Astrocyte (in vitro differentiated cells and primary cell): ENCODE measurements at regions not wholly inside any gene's neighbourhood (a gene's known extent, or its start where the extent isn't known, plus 50 kb on each side); places are given as distances from the start of the nearest gene placed in this dataset.

Experiments
- DNase-seq: peaks from one replicate; pipeline ENCODE4 v3.0.0-alpha.2; 2010; ENCODE audit warnings: low read depth
- FAIRE-seq: peaks from 2 replicates; lab custom pipeline; 2011; peaks lifted over from hg19 to GRCh38; lab: Jason Lieb, UNC
- H2AFZ ChIP-seq: 2 replicates; pipeline ENCODE4 v1.6.0; 2012; ENCODE audit warnings: low read depth, low read length, inconsistent platforms
- H3K27ac ChIP-seq: 2 replicates; pipeline ENCODE4 v1.5.1; 2011; ENCODE audit warnings: low read depth, low read length, inconsistent platforms
- H3K27me3 ChIP-seq: 2 replicates; pipeline ENCODE4 v1.6.0; 2011; ENCODE audit warnings: low read length, inconsistent platforms; ENCODE audit not compliant: insufficient read depth
- H3K36me3 ChIP-seq: 2 replicates; pipeline ENCODE4 v1.5.1; 2011; ENCODE audit warnings: low read length, inconsistent platforms; ENCODE audit not compliant: insufficient read depth
- H3K4me1 ChIP-seq: 2 replicates; pipeline ENCODE4 v1.5.1; 2011; ENCODE audit warnings: low read length, inconsistent platforms; ENCODE audit not compliant: insufficient read depth
- H3K4me2 ChIP-seq: 2 replicates; pipeline ENCODE4 v1.6.0; 2012; ENCODE audit warnings: low read length, inconsistent platforms
- H3K4me3 ChIP-seq: 2 replicates; pipeline ENCODE4 v1.5.1; 2011; ENCODE audit warnings: low read depth, mild to moderate bottlenecking, low read length, inconsistent platforms; ENCODE audit not compliant: insufficient read depth
- H3K79me2 ChIP-seq: 2 replicates; pipeline ENCODE4 v1.6.0; 2012; ENCODE audit warnings: mild to moderate bottlenecking, low read length, inconsistent platforms; ENCODE audit not compliant: insufficient read depth
- H3K9ac ChIP-seq: 2 replicates; pipeline ENCODE4 v1.6.0; 2012; ENCODE audit warnings: mild to moderate bottlenecking, low read length, inconsistent platforms
- H3K9me3 ChIP-seq: 2 replicates; pipeline ENCODE4 v1.5.1; 2012; ENCODE audit warnings: low read depth, mild to moderate bottlenecking, low read length, inconsistent platforms; ENCODE audit not compliant: insufficient read depth
- H4K20me1 ChIP-seq: 2 replicates; pipeline ENCODE4 v1.6.0; 2012; ENCODE audit warnings: low read length, inconsistent platforms; ENCODE audit not compliant: insufficient read depth
- H3K27ac Mint-ChIP-seq: one replicate; pipeline ENCODE4 v1.8.0; 2021; ENCODE audit warnings: mild to moderate bottlenecking, mixed read lengths; ENCODE audit not compliant: unreplicated experiment
- H3K27me3 Mint-ChIP-seq: one replicate; pipeline ENCODE4 v1.8.0; 2021; ENCODE audit warnings: low read depth, mixed read lengths; ENCODE audit not compliant: unreplicated experiment
- H3K36me3 Mint-ChIP-seq: one replicate; pipeline ENCODE4 v1.8.0; 2021; ENCODE audit warnings: low read depth, mixed read lengths; ENCODE audit not compliant: unreplicated experiment
- H3K4me1 Mint-ChIP-seq: one replicate; pipeline ENCODE4 v1.8.0; 2021; ENCODE audit warnings: low read depth, mixed read lengths; ENCODE audit not compliant: unreplicated experiment
- H3K4me3 Mint-ChIP-seq: one replicate; pipeline ENCODE4 v1.8.0; 2021; ENCODE audit warnings: mild to moderate bottlenecking, moderate library complexity, mixed read lengths; ENCODE audit not compliant: unreplicated experiment
- H3K9me3 Mint-ChIP-seq: one replicate; pipeline ENCODE4 v1.8.0; 2021; ENCODE audit warnings: mild to moderate bottlenecking, mixed read lengths; ENCODE audit not compliant: unreplicated experiment
- CTCF ChIP-seq: IDR thresholded peaks from 2 replicates; pipeline ENCODE4 v1.5.1; 2011; ENCODE audit warnings: low read depth, mild to moderate bottlenecking, inconsistent platforms, low read length, moderate library complexity; ENCODE audit not compliant: insufficient read depth
- EZH2 ChIP-seq: IDR thresholded peaks from 2 replicates; pipeline ENCODE4 v1.6.1; 2012; ENCODE audit warnings: mild to moderate bottlenecking, low read length, inconsistent platforms; ENCODE audit not compliant: insufficient read depth

GRCh38 chr18:71994273-71994672 lies 549.9 kb downstream of the CBLN2 start:
- H3K27ac ChIP-seq = no peak overlapping the region
- no peak overlapping the region for H3K4me2 ChIP-seq
- no peaks in the 10 kb centered on the region for H3K4me1 ChIP-seq
- H3K4me3 Mint-ChIP-seq = no peak overlapping the region
- no peaks in the 10 kb centered on the region for H3K36me3 ChIP-seq
- no peaks in the 10 kb centered on the region for H3K4me1 Mint-ChIP-seq
- H3K27me3 ChIP-seq = no peaks in the 10 kb centered on the region
- no peaks in the 10 kb centered on the region for H4K20me1 ChIP-seq
- FAIRE-seq (no peak), DNase-seq (no peak)
- H2AFZ ChIP-seq = no peak overlapping the region
- no peak overlapping the region for H3K27ac Mint-ChIP-seq
- H3K27me3 Mint-ChIP-seq = no peaks in the 10 kb centered on the region
- no peak overlapping the region for H3K4me3 ChIP-seq
- H3K9me3 ChIP-seq = no peaks in the 10 kb centered on the region
- TF ChIP-seq CTCF (no peak), EZH2 (no peak)
- H3K9ac ChIP-seq = no peak overlapping the region
- no peaks in the 10 kb centered on the region for H3K36me3 Mint-ChIP-seq
- no peaks in the 10 kb centered on the region for H3K9me3 Mint-ChIP-seq
- no peaks in the 10 kb centered on the region for H3K79me2 ChIP-seq

- Mint-ChIP-seq H3K9me3 (no peaks in the 10 kb centered on the region), H3K36me3 (no peaks in the 10 kb centered on the region), H3K4me1 (no peaks in the 10 kb centered on the region), H3K27me3 (no peaks in the 10 kb centered on the region), H3K4me3 (no peak overlapping the region), H3K27ac (no peak overlapping the region)
- Histone ChIP-seq H3K27me3 (no peaks in the 10 kb centered on the region), H3K4me3 (no peak overlapping the region), H3K4me1 (no peaks in the 10 kb centered on the region), H4K20me1 (no peaks in the 10 kb centered on the region), H3K79me2 (no peaks in the 10 kb centered on the region), H3K9me3 (no peaks in the 10 kb centered on the region), H3K9ac (no peak overlapping the region), H3K27ac (no peak overlapping the region), H3K4me2 (no peak overlapping the region), H2AFZ (no peak overlapping the region), H3K36me3 (no peaks in the 10 kb centered on the region)
- FAIRE-seq (no peak), DNase-seq (no peak)
- TF ChIP-seq EZH2 (no peak), CTCF (no peak)
Observed at GRCh38 chr18:71989616-71990015, 554.5 kb downstream of the CBLN2 start.

GRCh38 chr18:71986351-71987050 lies 557.6 kb downstream of the CBLN2 start:
- no peak for DNase-seq
- H4K20me1 ChIP-seq = no peaks in the 10 kb centered on the region
- no peaks in the 10 kb centered on the region for H3K4me1 ChIP-seq
- no peaks in the 10 kb centered on the region for H3K9me3 ChIP-seq
- no peak overlapping the region for H3K9ac ChIP-seq
- H3K36me3 ChIP-seq = no peaks in the 10 kb centered on the region
- TF ChIP-seq CTCF = no peak
- no peak for TF ChIP-seq EZH2
- H2AFZ ChIP-seq = no peak overlapping the region
- no peaks in the 10 kb centered on the region for H3K36me3 Mint-ChIP-seq
- no peaks in the 10 kb centered on the region for H3K79me2 ChIP-seq
- H3K27ac Mint-ChIP-seq = no peak overlapping the region
- no peaks in the 10 kb centered on the region for H3K9me3 Mint-ChIP-seq
- no peak for FAIRE-seq
- no peak overlapping the region for H3K4me3 Mint-ChIP-seq
- no peaks in the 10 kb centered on the region for H3K27me3 Mint-ChIP-seq
- no peak overlapping the region for H3K4me2 ChIP-seq
- no peaks in the 10 kb centered on the region for H3K27me3 ChIP-seq
- H3K4me3 ChIP-seq = no peak overlapping the region
- H3K27ac ChIP-seq = no peak overlapping the region
- H3K4me1 Mint-ChIP-seq = no peaks in the 10 kb centered on the region
